ENCODE measurements at regions not wholly inside any gene's neighbourhood (a gene's known extent, or its start where the extent isn't known, plus 50 kb on each side); places are given as distances from the start of the nearest gene placed in this dataset.

GRCh38 chr10:8908013-8908412 is 853.5 kb downstream of the GATA3 start:
- DNase-seq (ENCODE audit: low spot score) = peak; percentile 17
- Mint-ChIP-seq H3K4me1 (no peaks in the 10 kb centered on the region), H3K27me3 (ENCODE audit: insufficient read depth, low read depth) (no peaks in the 10 kb centered on the region), H3K36me3 (no peaks in the 10 kb centered on the region), H3K9me3 (no peaks in the 10 kb centered on the region), H3K27ac (no peak overlapping the region), H3K4me3 (no peak overlapping the region)
- H3K27me3 ChIP-seq = peaks cover 10% of the 10 kb centered on the region
- H3K36me3 ChIP-seq = no peaks in the 10 kb centered on the region
- peaks cover 8% of the 10 kb centered on the region for H3K4me1 ChIP-seq
- TF ChIP-seq EZH2 (IDR thresholded peaks at IDR 0.05) = no peak
- peak; percentile 37 for TF ChIP-seq CTCF (IDR thresholded peaks at IDR 0.05)
- H3K9me3 ChIP-seq (ENCODE audit: low read depth) = no peaks in the 10 kb centered on the region
- no peaks in the 10 kb centered on the region for H3K79me2 ChIP-seq (ENCODE audit: low read depth)
- H3K4me3 ChIP-seq = no peak overlapping the region
- H3K4me2 ChIP-seq = no peak overlapping the region
- H2AFZ ChIP-seq (replicated peaks) = no peak overlapping the region
- H3K27ac ChIP-seq = no peak overlapping the region
- no peak overlapping the region for H3K9ac ChIP-seq
- no peaks in the 10 kb centered on the region for H4K20me1 ChIP-seq (ENCODE audit: low read depth)
- H3F3A ChIP-seq (ENCODE audit: low read depth) = no peaks in the 10 kb centered on the region

- no peak overlapping the region for H3K27ac Mint-ChIP-seq
- H3K27ac ChIP-seq = no peak overlapping the region
- no peak for DNase-seq (ENCODE audit: low spot score)
- H3K9ac ChIP-seq = no peak overlapping the region
- no peaks in the 10 kb centered on the region for H3K27me3 Mint-ChIP-seq (ENCODE audit: insufficient read depth, low read depth)
- no peaks in the 10 kb centered on the region for H4K20me1 ChIP-seq (ENCODE audit: low read depth)
- no peaks in the 10 kb centered on the region for H3F3A ChIP-seq (ENCODE audit: low read depth)
- TF ChIP-seq EZH2phosphoT487 (IDR thresholded peaks at IDR 0.05) (no peak), EZH2 (IDR thresholded peaks at IDR 0.05) (no peak)
- no peaks in the 10 kb centered on the region for H3K4me1 ChIP-seq
- no peaks in the 10 kb centered on the region for H3K36me3 ChIP-seq
- H2AFZ ChIP-seq (replicated peaks) = no peak overlapping the region
- H3K4me1 Mint-ChIP-seq = no peaks in the 10 kb centered on the region
- no peak overlapping the region for H3K4me2 ChIP-seq
- no peaks in the 10 kb centered on the region for H3K9me3 ChIP-seq (ENCODE audit: low read depth)
- H3K4me3 ChIP-seq = no peak overlapping the region
- H3K79me2 ChIP-seq (ENCODE audit: low read depth) = no peaks in the 10 kb centered on the region
- H3K9me3 Mint-ChIP-seq = no peaks in the 10 kb centered on the region
- peaks cover 10% of the 10 kb centered on the region for H3K27me3 ChIP-seq
- H3K36me3 Mint-ChIP-seq = no peaks in the 10 kb centered on the region
- no peak overlapping the region for H3K4me3 Mint-ChIP-seq
Observed at GRCh38 chr10:8910314-8910713, 855.8 kb downstream of the GATA3 start.

GRCh38 chr10:8911032-8911431 is 856.5 kb downstream of the GATA3 start:
- no peak overlapping the region for H3K27ac ChIP-seq
- TF ChIP-seq EZH2phosphoT487 (IDR thresholded peaks at IDR 0.05) (no peak), EZH2 (IDR thresholded peaks at IDR 0.05) (no peak), CTCF (IDR thresholded peaks at IDR 0.05) (no peak)
- no peak overlapping the region for H3K27ac Mint-ChIP-seq
- no peak overlapping the region for H3K4me2 ChIP-seq
- H3K36me3 ChIP-seq = no peaks in the 10 kb centered on the region
- H3K9me3 Mint-ChIP-seq = no peaks in the 10 kb centered on the region
- H3K79me2 ChIP-seq (ENCODE audit: low read depth) = no peaks in the 10 kb centered on the region
- H4K20me1 ChIP-seq (ENCODE audit: low read depth) = no peaks in the 10 kb centered on the region
- no peaks in the 10 kb centered on the region for H3K36me3 Mint-ChIP-seq
- H3K27me3 Mint-ChIP-seq (ENCODE audit: insufficient read depth, low read depth) = no peaks in the 10 kb centered on the region
- H3K4me3 ChIP-seq = no peak overlapping the region
- H3K4me3 Mint-ChIP-seq = no peak overlapping the region
- no peaks in the 10 kb centered on the region for H3F3A ChIP-seq (ENCODE audit: low read depth)
- no peak overlapping the region for H2AFZ ChIP-seq (replicated peaks)
- H3K9ac ChIP-seq = no peak overlapping the region
- peaks cover 10% of the 10 kb centered on the region for H3K27me3 ChIP-seq
- H3K4me1 ChIP-seq = no peaks in the 10 kb centered on the region
- no peaks in the 10 kb centered on the region for H3K4me1 Mint-ChIP-seq
- no peaks in the 10 kb centered on the region for H3K9me3 ChIP-seq (ENCODE audit: low read depth)
- DNase-seq (ENCODE audit: low spot score) = no peak

- Mint-ChIP-seq H3K4me3 (no peak overlapping the region), H3K27ac (no peak overlapping the region), H3K9me3 (no peaks in the 10 kb centered on the region), H3K36me3 (no peaks in the 10 kb centered on the region), H3K4me1 (no peaks in the 10 kb centered on the region), H3K27me3 (ENCODE audit: insufficient read depth, low read depth) (no peaks in the 10 kb centered on the region)
- no peak overlapping the region for H3K4me3 ChIP-seq
- no peak overlapping the region for H3K4me2 ChIP-seq
- H3K9me3 ChIP-seq (ENCODE audit: low read depth) = no peaks in the 10 kb centered on the region
- H3K4me1 ChIP-seq = no peaks in the 10 kb centered on the region
- no peak overlapping the region for H2AFZ ChIP-seq (replicated peaks)
- no peak for DNase-seq (ENCODE audit: low spot score)
- H4K20me1 ChIP-seq (ENCODE audit: low read depth) = no peaks in the 10 kb centered on the region
- no peak overlapping the region for H3K27ac ChIP-seq
- H3F3A ChIP-seq (ENCODE audit: low read depth) = no peaks in the 10 kb centered on the region
- H3K36me3 ChIP-seq = no peaks in the 10 kb centered on the region
- H3K79me2 ChIP-seq (ENCODE audit: low read depth) = no peaks in the 10 kb centered on the region
- no peak for TF ChIP-seq EZH2phosphoT487 (IDR thresholded peaks at IDR 0.05)
- TF ChIP-seq EZH2 (IDR thresholded peaks at IDR 0.05) = no peak
- no peak for TF ChIP-seq CTCF (IDR thresholded peaks at IDR 0.05)
- H3K27me3 ChIP-seq = peaks cover 10% of the 10 kb centered on the region
- H3K9ac ChIP-seq = no peak overlapping the region
Observed at GRCh38 chr10:8912108-8912507, 857.6 kb downstream of the GATA3 start.

Measured in neural progenitor cell (in vitro differentiated cells).